ENCODE measurements at regions not wholly inside any gene's neighbourhood (a gene's known extent, or its start where the extent isn't known, plus 50 kb on each side); places are given as distances from the start of the nearest gene placed in this dataset.
"Not testable (repeated sequence)": the region's sequence is repeated elsewhere in the genome, so short reads cannot be mapped to it uniquely, and the experiment has no call there.

- Mint-ChIP-seq H3K4me3 (no peak overlapping the region), H3K4me1 (no peaks in the 10 kb centered on the region), H3K27ac (no peak overlapping the region), H3K9me3 (ENCODE audit: low read depth) (peaks cover 30% of the 10 kb centered on the region), H3K27me3 (peaks cover 8% of the 10 kb centered on the region), H3K36me3 (peaks cover 10% of the 10 kb centered on the region)
- CTCF ChIA-PET: no interaction called here
- no peak for DNase-seq
- ATAC-seq: no peak
These were observed 165.8 kb downstream of the CD24 start for GRCh38 chr6:106808758-106809157.

- CTCF ChIA-PET: no interaction called here
These were observed 166.4 kb downstream of the CD24 start for GRCh38 chr6:106807947-106808611.

DNA sequence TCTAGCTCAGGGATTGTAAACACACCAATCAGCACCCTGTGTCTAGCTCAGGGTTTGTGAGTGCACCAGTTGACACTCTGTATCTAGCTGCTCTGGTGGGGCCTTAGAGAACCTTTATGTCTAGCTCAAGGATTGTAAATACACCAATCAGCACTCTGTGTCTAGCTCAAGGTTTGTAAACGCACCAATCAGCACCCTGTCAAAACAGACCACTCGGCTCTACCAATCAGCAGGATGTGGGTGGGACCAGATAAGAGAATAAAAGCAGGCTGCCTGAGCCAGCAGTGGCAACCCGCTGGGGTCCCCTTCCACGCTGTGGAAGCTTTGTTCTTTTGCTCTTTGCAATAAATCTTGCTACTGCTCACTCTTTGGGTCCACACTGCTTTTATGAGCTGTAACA lies 168.3 kb downstream of the CD24 start:
- H3K27ac Mint-ChIP-seq, H3K36me3 Mint-ChIP-seq, H3K4me3 Mint-ChIP-seq, H3K27me3 Mint-ChIP-seq, H3K4me1 Mint-ChIP-seq, ATAC-seq, CTCF ChIA-PET, DNase-seq: not testable (repeated sequence)
- peaks cover 21% of the 10 kb centered on the region for H3K9me3 Mint-ChIP-seq (ENCODE audit: low read depth)

More at GRCh38 chr6:106807947-106808611, 166.4 kb downstream of the CD24 start:
- no peak for DNase-seq
- Mint-ChIP-seq H3K9me3 (ENCODE audit: low read depth) (peaks cover 30% of the 10 kb centered on the region), H3K36me3 (peaks cover 10% of the 10 kb centered on the region), H3K27me3 (peaks cover 8% of the 10 kb centered on the region), H3K4me3 (no peak overlapping the region), H3K4me1 (no peaks in the 10 kb centered on the region), H3K27ac (no peak overlapping the region)
- no peak for ATAC-seq

DNA sequence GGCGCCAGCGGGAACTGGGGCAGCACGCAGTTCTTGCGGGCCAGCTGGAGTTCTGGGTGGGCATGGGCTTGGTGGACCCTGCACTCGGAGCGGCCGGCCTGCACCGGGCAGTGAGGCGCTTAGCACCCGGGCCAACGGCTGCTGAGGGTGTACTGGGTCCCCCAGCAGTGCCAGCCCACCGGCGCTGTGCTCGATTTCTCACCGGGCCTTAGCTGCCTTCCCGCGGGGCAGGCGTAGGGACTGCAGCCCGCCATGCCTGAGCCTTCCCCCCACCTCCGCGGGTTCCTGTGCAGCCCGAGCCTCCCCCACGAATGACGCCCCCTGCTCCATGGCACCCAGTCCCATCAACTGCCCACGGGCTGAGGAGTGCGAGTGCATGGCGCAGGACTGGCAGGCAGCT lies 168.8 kb downstream of the CD24 start:
- H3K27ac Mint-ChIP-seq: no peak overlapping the region
- CTCF ChIA-PET: no interaction called here
- DNase-seq (no peak), ATAC-seq (no peak)
- peaks cover 6% of the 10 kb centered on the region for H3K27me3 Mint-ChIP-seq
- H3K4me1 Mint-ChIP-seq: no peaks in the 10 kb centered on the region
- peaks cover 5% of the 10 kb centered on the region for H3K36me3 Mint-ChIP-seq
- no peak overlapping the region for H3K4me3 Mint-ChIP-seq
- peaks cover 16% of the 10 kb centered on the region for H3K9me3 Mint-ChIP-seq (ENCODE audit: low read depth)

GRCh38 chr6:106804346-106805335 lies 169.9 kb downstream of the CD24 start:
- H3K9me3 Mint-ChIP-seq (ENCODE audit: low read depth): peaks cover 10% of the 10 kb centered on the region
- H3K27ac Mint-ChIP-seq: no peak overlapping the region
- no peak for ATAC-seq
- CTCF ChIA-PET: no interaction called here
- peaks cover 5% of the 10 kb centered on the region for H3K36me3 Mint-ChIP-seq
- no peak overlapping the region for H3K4me3 Mint-ChIP-seq
- no peak for DNase-seq
- no peaks in the 10 kb centered on the region for H3K4me1 Mint-ChIP-seq
- peaks cover 16% of the 10 kb centered on the region for H3K27me3 Mint-ChIP-seq

- Mint-ChIP-seq H3K9me3 (ENCODE audit: low read depth) (peaks cover 5% of the 10 kb centered on the region), H3K27me3 (peaks cover 24% of the 10 kb centered on the region), H3K4me3 (no peak overlapping the region), H3K36me3 (no peaks in the 10 kb centered on the region), H3K27ac (no peak overlapping the region), H3K4me1 (peaks cover 7% of the 10 kb centered on the region)
- ATAC-seq: no peak
- no peak for DNase-seq
- CTCF ChIA-PET: no interaction called here
These were observed 171.3 kb downstream of the CD24 start for GRCh38 chr6:106803188-106803587.

DNA sequence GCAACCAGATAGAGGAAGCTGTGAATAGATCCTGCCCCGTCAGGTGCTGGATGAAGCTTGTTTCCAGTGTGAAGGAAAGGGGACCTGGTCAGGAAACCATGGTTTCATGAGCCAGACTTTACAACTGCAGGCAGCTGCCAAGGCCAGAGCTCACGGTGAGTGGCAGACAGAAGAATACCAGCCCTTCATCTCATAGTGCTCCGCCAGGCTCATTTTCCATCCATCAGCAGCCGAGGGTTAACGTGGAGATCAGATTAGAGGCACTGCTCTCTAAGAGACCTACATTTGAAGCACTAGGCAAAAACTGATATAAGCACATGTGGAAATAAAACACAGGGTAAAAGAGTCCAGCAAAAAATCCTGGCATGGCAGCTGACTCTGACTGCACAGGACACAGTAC lies 172.4 kb downstream of the CD24 start:
- H3K4me3 Mint-ChIP-seq: no peak overlapping the region
- no peak overlapping the region for H3K27ac Mint-ChIP-seq
- H3K9me3 Mint-ChIP-seq (ENCODE audit: low read depth): peaks cover 3% of the 10 kb centered on the region
- H3K36me3 Mint-ChIP-seq: no peaks in the 10 kb centered on the region
- ATAC-seq (no peak), DNase-seq (no peak)
- peaks cover 32% of the 10 kb centered on the region for H3K27me3 Mint-ChIP-seq
- CTCF ChIA-PET: no interaction called here
- H3K4me1 Mint-ChIP-seq: peaks cover 7% of the 10 kb centered on the region

DNA sequence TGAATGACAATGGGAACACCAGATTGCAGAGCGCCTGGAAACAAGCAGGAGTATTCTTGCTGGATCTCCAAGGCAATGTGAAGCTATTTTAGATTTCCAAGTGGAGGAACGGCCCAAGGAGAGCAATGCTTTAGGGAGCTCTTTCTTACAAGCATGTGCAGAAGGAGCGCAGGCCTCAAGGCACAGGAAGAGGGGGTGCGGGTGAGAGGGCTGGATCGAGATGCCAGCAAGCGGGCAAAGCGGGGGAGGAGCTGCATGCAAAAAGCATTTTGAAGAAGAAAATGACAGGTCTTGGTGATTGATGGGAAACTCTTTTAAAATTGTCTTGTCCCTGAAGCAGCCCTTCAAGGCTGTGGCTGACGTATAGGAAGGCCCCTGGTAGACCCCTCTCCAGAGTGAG lies 171.9 kb downstream of the QRSL1 start:
- no peak overlapping the region for H3K27ac Mint-ChIP-seq
- CTCF ChIA-PET: no interaction called here

DNA sequence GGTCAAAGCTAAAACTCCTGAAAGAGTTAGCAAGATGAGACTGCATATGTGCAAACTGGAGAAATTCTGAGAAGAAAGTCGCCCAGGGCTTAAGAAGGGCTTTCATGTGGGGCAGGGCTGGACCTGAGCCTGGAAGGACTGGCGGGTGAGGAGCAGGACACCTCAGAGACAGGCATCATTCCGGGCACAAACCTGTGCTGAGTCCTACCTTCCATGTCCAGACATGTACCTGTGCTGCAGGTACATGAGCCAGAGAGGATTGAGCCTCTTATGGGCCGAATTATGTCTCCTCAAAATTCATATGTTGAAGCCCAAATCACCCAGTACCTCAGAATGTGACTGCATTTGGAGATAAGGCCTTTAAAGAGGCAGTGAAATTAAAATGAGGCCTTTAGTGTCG lies 171.0 kb downstream of the QRSL1 start:
- Mint-ChIP-seq H3K4me3 (no peak overlapping the region), H3K27me3 (peaks cover 42% of the 10 kb centered on the region), H3K27ac (no peak overlapping the region), H3K9me3 (ENCODE audit: low read depth) (no peaks in the 10 kb centered on the region), H3K36me3 (no peaks in the 10 kb centered on the region), H3K4me1 (peaks cover 7% of the 10 kb centered on the region)
- CTCF ChIA-PET: no interaction called here
- DNase-seq (no peak), ATAC-seq (no peak)

More for the DNA sequence above, 171.9 kb downstream of the QRSL1 start:
- Mint-ChIP-seq H3K36me3 (no peaks in the 10 kb centered on the region), H3K9me3 (ENCODE audit: low read depth) (no peaks in the 10 kb centered on the region), H3K27me3 (peaks cover 34% of the 10 kb centered on the region), H3K4me1 (peaks cover 7% of the 10 kb centered on the region), H3K4me3 (no peak overlapping the region)
- no peak for ATAC-seq
- no peak for DNase-seq

GRCh38 chr6:106799031-106799894 lies 169.9 kb downstream of the QRSL1 start:
- DNase-seq: peak; percentile 45
- CTCF ChIA-PET: no interaction called here
- no peak overlapping the region for H3K4me3 Mint-ChIP-seq
- peak; percentile 33 for ATAC-seq
- peaks cover 7% of the 10 kb centered on the region for H3K4me1 Mint-ChIP-seq
- H3K9me3 Mint-ChIP-seq (ENCODE audit: low read depth): no peaks in the 10 kb centered on the region
- peaks cover 43% of the 10 kb centered on the region for H3K27me3 Mint-ChIP-seq
- no peaks in the 10 kb centered on the region for H3K36me3 Mint-ChIP-seq
- no peak overlapping the region for H3K27ac Mint-ChIP-seq

- Mint-ChIP-seq H3K9me3 (ENCODE audit: low read depth) (no peaks in the 10 kb centered on the region), H3K4me3 (no peak overlapping the region), H3K36me3 (no peaks in the 10 kb centered on the region), H3K27me3 (peaks cover 57% of the 10 kb centered on the region), H3K4me1 (peaks cover 7% of the 10 kb centered on the region), H3K27ac (no peak overlapping the region)
- CTCF ChIA-PET: no interaction called here
- DNase-seq: no peak
- no peak for ATAC-seq
These were observed 167.8 kb downstream of the QRSL1 start for GRCh38 chr6:106797186-106797585.

- ATAC-seq: no peak
- peaks cover 57% of the 10 kb centered on the region for H3K27me3 Mint-ChIP-seq
- H3K27ac Mint-ChIP-seq: no peak overlapping the region
- peaks cover 7% of the 10 kb centered on the region for H3K4me1 Mint-ChIP-seq
- H3K36me3 Mint-ChIP-seq: no peaks in the 10 kb centered on the region
- H3K9me3 Mint-ChIP-seq (ENCODE audit: low read depth): no peaks in the 10 kb centered on the region
- no peak overlapping the region for H3K4me3 Mint-ChIP-seq
- DNase-seq: no peak
- CTCF ChIA-PET: no interaction called here
These were observed 167.4 kb downstream of the QRSL1 start for GRCh38 chr6:106796781-106797180.

GRCh38 chr6:106794129-106794528 lies 164.8 kb downstream of the QRSL1 start:
- Mint-ChIP-seq H3K9me3 (ENCODE audit: low read depth) (no peaks in the 10 kb centered on the region), H3K27me3 (peaks cover 37% of the 10 kb centered on the region), H3K4me1 (peaks cover 4% of the 10 kb centered on the region), H3K4me3 (no peak overlapping the region), H3K27ac (no peak overlapping the region), H3K36me3 (no peaks in the 10 kb centered on the region)
- ATAC-seq: no peak
- DNase-seq: no peak
- CTCF ChIA-PET: no interaction called here
